HepG2 (cell line): ENCODE measurements at regions not wholly inside any gene's neighbourhood (a gene's known extent, or its start where the extent isn't known, plus 50 kb on each side); places are given as distances from the start of the nearest gene placed in this dataset.

Source experiments
- BCL6 ChIP-seq: IDR thresholded peaks from 2 replicates; pipeline ENCODE4 v1.6.1; 2016; ENCODE audit warnings: missing genetic modification reagents, missing compliant biosample characterization
- CREM ChIP-seq, 2 experiments: sonication (generic) in 1 of 2; formaldehyde crosslinking in 1 of 2; IDR thresholded peaks; 2 replicates each; pipeline versions ENCODE4 v1.4.0 to v1.6.1; 2016 to 2020; ENCODE audit warnings: antibody characterized with exemption in 1 of 2, mild to moderate bottlenecking in 1 of 2, missing genetic modification reagents in 1 of 2
- FOXA3 ChIP-seq: IDR thresholded peaks from 2 replicates; pipeline ENCODE4 v1.6.1; 2016; ENCODE audit warnings: missing genetic modification reagents, missing compliant biosample characterization
- HDAC2 ChIP-seq: sonication (generic); formaldehyde crosslinking; IDR thresholded peaks from 2 replicates; pipeline ENCODE4 v1.4.0; 2020; ENCODE audit warnings: missing genetic modification reagents
- MYC ChIP-seq: sonication (generic); formaldehyde crosslinking; IDR thresholded peaks from 2 replicates; pipeline ENCODE4 v1.9.0; 2021; ENCODE audit warnings: missing genetic modification reagents, borderline replicate concordance
- NR1H2 ChIP-seq: sonication (generic); formaldehyde crosslinking; IDR thresholded peaks from 2 replicates; pipeline ENCODE4 v1.8.1; 2022; ENCODE audit warnings: low read depth, missing genetic modification reagents, borderline replicate concordance
- PRDM4 ChIP-seq: sonication (generic); formaldehyde crosslinking; IDR thresholded peaks from 2 replicates; pipeline ENCODE4 v1.9.0; 2021; ENCODE audit warnings: missing genetic modification reagents, borderline replicate concordance
- RCOR2 ChIP-seq: IDR thresholded peaks from 2 replicates; pipeline ENCODE4 v1.6.1; 2016; ENCODE audit warnings: missing biosample characterization, missing genetic modification reagents
- TMF1 ChIP-seq: sonication (generic); formaldehyde crosslinking; IDR thresholded peaks from 2 replicates; pipeline ENCODE4 v1.8.1; 2022; ENCODE audit warnings: low read depth, missing genetic modification reagents
- ZBTB46 ChIP-seq: sonication (generic); formaldehyde crosslinking; IDR thresholded peaks from 2 replicates; pipeline ENCODE4 v1.4.0; 2020; ENCODE audit warnings: mild to moderate bottlenecking, missing genetic modification reagents, borderline replicate concordance
- ZKSCAN1 ChIP-seq: fragments of 150-350 bp; IDR thresholded peaks from 2 replicates; pipeline ENCODE4 v1.6.1; 2014; ENCODE audit warnings: low read length
- ZNF224 ChIP-seq: sonication (generic); formaldehyde crosslinking; IDR thresholded peaks from 2 replicates; pipeline ENCODE4 v1.5.0; 2020; ENCODE audit warnings: mild to moderate bottlenecking, missing genetic modification reagents
- ZNF703 ChIP-seq: sonication (generic); formaldehyde crosslinking; IDR thresholded peaks from 2 replicates; pipeline ENCODE4 v1.5.1; 2020; ENCODE audit warnings: missing genetic modification reagents, mild to moderate bottlenecking, moderate library complexity, borderline replicate concordance
- TF ChIP-seq, protein P1 (sequence below): sonication (generic); formaldehyde crosslinking; IDR thresholded peaks from 2 replicates; pipeline ENCODE4 v1.5.1; 2020; ENCODE audit warnings: missing genetic modification reagents, mild to moderate bottlenecking, borderline replicate concordance
- TF ChIP-seq, protein P2 (sequence below): sonication (generic); formaldehyde crosslinking; IDR thresholded peaks from 2 replicates; pipeline ENCODE4 v1.4.0; 2020; ENCODE audit warnings: missing genetic modification reagents, borderline replicate concordance
- TF ChIP-seq, protein P3 (sequence below): sonication (generic); formaldehyde crosslinking; IDR thresholded peaks from 2 replicates; pipeline ENCODE4 v1.4.0; 2020; ENCODE audit warnings: missing genetic modification reagents

GRCh38 chr6:63448229-63448628, 124.1 kb upstream of the LOC128125822 start (continued):
- TF ChIP-seq RCOR2 (no peak), FOXA3 (CRISPR knock-in tag) (peak; percentile 86), ZKSCAN1 (no peak), NR1H2 (CRISPR knock-in tag) (no peak), ZBTB46 (CRISPR knock-in tag) (no peak), BCL6 (CRISPR knock-in tag) (peak; percentile 96), MYC (CRISPR knock-in tag) (no peak), TMF1 (CRISPR knock-in tag) (no peak), PRDM4 (no peak), HDAC2 (CRISPR knock-in tag) (no peak), ZNF703 (CRISPR knock-in tag) (no peak), ZNF224 (CRISPR knock-in tag) (no peak), CREM (IDR thresholded peaks at IDR 0.05) (peak; percentile 49), CREM (CRISPR knock-in tag; IDR thresholded peaks at IDR 0.05) (no peak)
- TF ChIP-seq, protein P1, sequence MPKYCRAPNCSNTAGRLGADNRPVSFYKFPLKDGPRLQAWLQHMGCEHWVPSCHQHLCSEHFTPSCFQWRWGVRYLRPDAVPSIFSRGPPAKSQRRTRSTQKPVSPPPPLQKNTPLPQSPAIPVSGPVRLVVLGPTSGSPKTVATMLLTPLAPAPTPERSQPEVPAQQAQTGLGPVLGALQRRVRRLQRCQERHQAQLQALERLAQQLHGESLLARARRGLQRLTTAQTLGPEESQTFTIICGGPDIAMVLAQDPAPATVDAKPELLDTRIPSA (CRISPR knock-in tag) = no peak
- TF ChIP-seq, protein P2, sequence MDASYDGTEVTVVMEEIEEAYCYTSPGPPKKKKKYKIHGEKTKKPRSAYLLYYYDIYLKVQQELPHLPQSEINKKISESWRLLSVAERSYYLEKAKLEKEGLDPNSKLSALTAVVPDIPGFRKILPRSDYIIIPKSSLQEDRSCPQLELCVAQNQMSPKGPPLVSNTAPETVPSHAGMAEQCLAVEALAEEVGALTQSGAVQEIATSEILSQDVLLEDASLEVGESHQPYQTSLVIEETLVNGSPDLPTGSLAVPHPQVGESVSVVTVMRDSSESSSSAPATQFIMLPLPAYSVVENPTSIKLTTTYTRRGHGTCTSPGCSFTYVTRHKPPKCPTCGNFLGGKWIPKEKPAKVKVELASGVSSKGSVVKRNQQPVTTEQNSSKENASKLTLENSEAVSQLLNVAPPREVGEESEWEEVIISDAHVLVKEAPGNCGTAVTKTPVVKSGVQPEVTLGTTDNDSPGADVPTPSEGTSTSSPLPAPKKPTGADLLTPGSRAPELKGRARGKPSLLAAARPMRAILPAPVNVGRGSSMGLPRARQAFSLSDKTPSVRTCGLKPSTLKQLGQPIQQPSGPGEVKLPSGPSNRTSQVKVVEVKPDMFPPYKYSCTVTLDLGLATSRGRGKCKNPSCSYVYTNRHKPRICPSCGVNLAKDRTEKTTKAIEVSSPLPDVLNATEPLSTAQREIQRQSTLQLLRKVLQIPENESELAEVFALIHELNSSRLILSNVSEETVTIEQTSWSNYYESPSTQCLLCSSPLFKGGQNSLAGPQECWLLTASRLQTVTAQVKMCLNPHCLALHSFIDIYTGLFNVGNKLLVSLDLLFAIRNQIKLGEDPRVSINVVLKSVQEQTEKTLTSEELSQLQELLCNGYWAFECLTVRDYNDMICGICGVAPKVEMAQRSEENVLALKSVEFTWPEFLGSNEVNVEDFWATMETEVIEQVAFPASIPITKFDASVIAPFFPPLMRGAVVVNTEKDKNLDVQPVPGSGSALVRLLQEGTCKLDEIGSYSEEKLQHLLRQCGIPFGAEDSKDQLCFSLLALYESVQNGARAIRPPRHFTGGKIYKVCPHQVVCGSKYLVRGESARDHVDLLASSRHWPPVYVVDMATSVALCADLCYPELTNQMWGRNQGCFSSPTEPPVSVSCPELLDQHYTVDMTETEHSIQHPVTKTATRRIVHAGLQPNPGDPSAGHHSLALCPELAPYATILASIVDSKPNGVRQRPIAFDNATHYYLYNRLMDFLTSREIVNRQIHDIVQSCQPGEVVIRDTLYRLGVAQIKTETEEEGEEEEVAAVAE = no peak
- TF ChIP-seq, protein P3, sequence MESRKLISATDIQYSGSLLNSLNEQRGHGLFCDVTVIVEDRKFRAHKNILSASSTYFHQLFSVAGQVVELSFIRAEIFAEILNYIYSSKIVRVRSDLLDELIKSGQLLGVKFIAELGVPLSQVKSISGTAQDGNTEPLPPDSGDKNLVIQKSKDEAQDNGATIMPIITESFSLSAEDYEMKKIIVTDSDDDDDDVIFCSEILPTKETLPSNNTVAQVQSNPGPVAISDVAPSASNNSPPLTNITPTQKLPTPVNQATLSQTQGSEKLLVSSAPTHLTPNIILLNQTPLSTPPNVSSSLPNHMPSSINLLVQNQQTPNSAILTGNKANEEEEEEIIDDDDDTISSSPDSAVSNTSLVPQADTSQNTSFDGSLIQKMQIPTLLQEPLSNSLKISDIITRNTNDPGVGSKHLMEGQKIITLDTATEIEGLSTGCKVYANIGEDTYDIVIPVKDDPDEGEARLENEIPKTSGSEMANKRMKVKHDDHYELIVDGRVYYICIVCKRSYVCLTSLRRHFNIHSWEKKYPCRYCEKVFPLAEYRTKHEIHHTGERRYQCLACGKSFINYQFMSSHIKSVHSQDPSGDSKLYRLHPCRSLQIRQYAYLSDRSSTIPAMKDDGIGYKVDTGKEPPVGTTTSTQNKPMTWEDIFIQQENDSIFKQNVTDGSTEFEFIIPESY = no peak
